HUES64 (cell line): ENCODE measurements at regions not wholly inside any gene's neighbourhood (a gene's known extent, or its start where the extent isn't known, plus 50 kb on each side); places are given as distances from the start of the nearest gene placed in this dataset.
A peak's percentile ranks its signal among the peaks of the same experiment; 100 is the strongest.

Source experiments
- H3K27ac ChIP-seq: 2 replicates; pipeline ENCODE4 v1.7.0; 2013; ENCODE audit warnings: low read depth, low read length, inconsistent platforms
- H3K27me3 ChIP-seq: 2 replicates; pipeline ENCODE4 v1.6.1; 2013; ENCODE audit warnings: mild to moderate bottlenecking, low read length; ENCODE audit not compliant: insufficient read depth
- H3K36me3 ChIP-seq: 2 replicates; pipeline ENCODE4 v1.6.1; 2013; ENCODE audit warnings: mild to moderate bottlenecking, low read length; ENCODE audit not compliant: insufficient read depth
- H3K4me1 ChIP-seq: 2 replicates; pipeline ENCODE4 v1.6.1; 2013; ENCODE audit warnings: mild to moderate bottlenecking, low read length, moderate library complexity; ENCODE audit not compliant: insufficient read depth
- H3K4me3 ChIP-seq: 2 replicates; pipeline ENCODE4 v1.5.1; 2013; ENCODE audit warnings: mild to moderate bottlenecking, low read length, moderate library complexity
- H3K9ac ChIP-seq: 2 replicates; pipeline ENCODE4 v1.6.1; 2013; ENCODE audit warnings: mild to moderate bottlenecking, low read depth, low read length
- H3K9me3 ChIP-seq: 2 replicates; pipeline ENCODE4 v1.6.1; 2013; ENCODE audit warnings: low read depth, low read length; ENCODE audit not compliant: insufficient read depth
- WGBS: fragments of 150-250, 120-280 bp; methylation state at CpG from one replicate; pipeline ENCODE4 v1.1.7; 2013; ENCODE audit warnings: missing lambda C conversion rate; 5-methylcytosine and 5-hydroxymethylcytosine counted together

DNA sequence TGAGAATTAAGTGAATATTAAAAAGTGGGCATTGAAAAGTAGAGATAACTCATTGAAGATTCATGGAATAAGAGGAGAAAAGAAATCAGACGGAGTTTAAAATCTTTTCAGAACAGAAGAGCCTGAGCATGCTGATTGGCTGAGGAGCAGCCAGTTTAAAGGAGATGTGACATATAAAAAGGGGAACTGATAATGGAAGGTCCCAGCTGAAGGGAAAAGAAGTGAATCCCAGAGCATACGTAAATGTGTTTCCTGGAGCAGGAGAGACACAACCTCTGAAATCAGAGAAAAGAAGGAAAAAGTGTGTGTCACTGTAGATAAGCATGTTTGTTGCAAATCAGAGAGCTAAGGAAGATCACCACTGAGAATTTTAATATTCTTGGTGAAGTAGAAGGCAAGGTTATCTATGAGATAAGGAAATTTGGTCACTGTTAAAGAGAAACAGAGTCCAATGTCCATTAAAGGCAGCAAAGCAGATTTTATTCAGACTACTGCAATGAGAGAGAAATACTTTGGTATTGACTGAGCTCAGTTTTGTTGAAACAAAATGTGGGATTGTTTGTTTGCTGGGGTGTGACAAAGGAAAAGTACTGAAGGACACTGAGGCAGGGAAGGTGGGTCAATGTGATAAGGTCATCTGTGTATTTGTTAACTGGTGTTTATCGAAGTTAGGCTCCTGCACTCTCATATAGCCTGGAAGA lies 84.6 kb upstream of the WDR72 start:
- Histone ChIP-seq H3K9me3 (no peaks in the 10 kb centered on the region), H3K27me3 (no peaks in the 10 kb centered on the region), H3K4me1 (no peaks in the 10 kb centered on the region), H3K27ac (no peak overlapping the region), H3K36me3 (no peaks in the 10 kb centered on the region), H3K9ac (no peak overlapping the region), H3K4me3 (no peak overlapping the region)
- 89% methylated on average over 3 of the region's 3 CpGs for WGBS

- Histone ChIP-seq H3K9ac (no peak overlapping the region), H3K27ac (no peak overlapping the region), H3K4me3 (no peak overlapping the region), H3K27me3 (no peaks in the 10 kb centered on the region), H3K4me1 (no peaks in the 10 kb centered on the region), H3K9me3 (no peaks in the 10 kb centered on the region), H3K36me3 (no peaks in the 10 kb centered on the region)
- WGBS: 96% methylated on average over 1 of the region's 2 CpGs
Observed at GRCh38 chr15:53843166-53843565, 83.7 kb upstream of the WDR72 start.

DNA sequence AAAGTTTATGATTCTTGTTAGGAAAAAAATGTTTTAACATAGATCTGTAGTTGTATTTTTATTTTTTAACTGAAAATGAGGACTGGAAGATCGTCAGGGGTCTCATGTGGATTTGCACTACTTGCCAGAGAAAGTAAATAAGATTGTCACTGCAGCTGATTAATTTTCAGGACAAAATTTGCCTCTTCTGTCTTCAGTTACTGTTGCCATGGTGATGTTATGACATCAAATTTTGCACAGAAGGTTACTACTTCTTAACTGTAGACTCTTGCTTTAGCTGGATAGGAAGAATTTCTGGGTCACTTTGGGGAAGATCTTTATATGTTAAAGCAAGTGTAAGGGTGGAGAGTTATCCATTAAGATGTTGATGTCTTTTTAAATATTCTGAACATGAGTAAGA lies 82.2 kb upstream of the WDR72 start:
- H3K9ac ChIP-seq: no peak overlapping the region
- no peaks in the 10 kb centered on the region for H3K27me3 ChIP-seq
- WGBS: 0% methylated on average over 1 of the region's 1 CpG
- H3K4me1 ChIP-seq: no peaks in the 10 kb centered on the region
- no peak overlapping the region for H3K4me3 ChIP-seq
- no peaks in the 10 kb centered on the region for H3K9me3 ChIP-seq
- H3K27ac ChIP-seq: no peak overlapping the region
- H3K36me3 ChIP-seq: no peaks in the 10 kb centered on the region

- no peaks in the 10 kb centered on the region for H3K9me3 ChIP-seq
- H3K36me3 ChIP-seq: no peaks in the 10 kb centered on the region
- no peaks in the 10 kb centered on the region for H3K27me3 ChIP-seq
- H3K27ac ChIP-seq: no peak overlapping the region
- no peak overlapping the region for H3K4me3 ChIP-seq
- 95% methylated on average over 2 of the region's 2 CpGs for WGBS
- no peaks in the 10 kb centered on the region for H3K4me1 ChIP-seq
- H3K9ac ChIP-seq: no peak overlapping the region
Observed at GRCh38 chr15:53840681-53841080, 81.2 kb upstream of the WDR72 start.

DNA sequence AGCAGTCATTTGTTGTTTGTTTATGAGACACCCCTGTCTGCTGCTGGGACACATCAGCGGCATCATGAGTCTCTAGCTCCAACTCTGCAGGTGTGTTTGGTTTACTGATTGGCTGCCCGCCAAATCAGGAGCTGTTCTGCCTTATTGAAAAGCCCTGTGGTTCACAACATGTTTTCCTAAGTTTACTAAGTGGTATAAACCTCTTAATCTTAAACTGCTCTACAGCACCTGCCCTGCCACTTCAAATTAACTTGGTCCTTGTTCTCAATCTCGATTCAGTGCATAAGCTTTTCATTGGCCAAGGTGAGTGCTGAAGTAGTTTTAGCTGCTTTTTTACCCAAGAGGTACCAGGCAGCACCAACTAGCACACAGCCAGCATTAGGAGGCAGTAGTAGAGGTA lies 77.8 kb upstream of the WDR72 start:
- H3K36me3 ChIP-seq: no peaks in the 10 kb centered on the region
- no peak overlapping the region for H3K9ac ChIP-seq
- 93% methylated on average over 3 of the region's 3 CpGs for WGBS
- no peak overlapping the region for H3K4me3 ChIP-seq
- no peak overlapping the region for H3K27ac ChIP-seq
- H3K27me3 ChIP-seq: no peaks in the 10 kb centered on the region
- peaks cover 13% of the 10 kb centered on the region for H3K4me1 ChIP-seq
- no peaks in the 10 kb centered on the region for H3K9me3 ChIP-seq

DNA sequence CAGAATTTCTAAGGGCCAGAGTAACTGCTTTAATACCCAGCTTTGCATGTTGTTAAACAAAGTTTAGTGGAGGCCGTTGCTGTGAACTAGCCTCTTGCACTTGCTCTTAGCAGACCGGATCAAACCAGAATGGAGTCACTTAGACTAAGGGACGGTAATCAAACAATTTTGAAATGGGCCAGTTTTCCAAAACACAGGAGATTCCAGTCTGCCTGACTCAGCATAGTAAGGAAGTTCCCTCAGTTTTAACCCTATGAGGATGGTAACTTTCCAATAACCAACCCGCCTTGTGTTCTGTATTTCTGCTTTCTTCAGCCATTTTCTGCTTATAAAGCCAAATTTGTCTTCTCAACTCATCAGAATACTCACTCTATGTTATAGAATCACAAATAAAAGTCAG lies 77.2 kb upstream of the WDR72 start:
- Histone ChIP-seq H3K9ac (no peak overlapping the region), H3K4me1 (peaks cover 18% of the 10 kb centered on the region), H3K36me3 (no peaks in the 10 kb centered on the region), H3K27me3 (no peaks in the 10 kb centered on the region), H3K4me3 (no peak overlapping the region), H3K9me3 (no peaks in the 10 kb centered on the region), H3K27ac (no peak overlapping the region)
- WGBS: 62% methylated on average over 4 of the region's 4 CpGs

GRCh38 chr15:53835309-53835708 lies 75.8 kb upstream of the WDR72 start:
- H3K36me3 ChIP-seq: no peaks in the 10 kb centered on the region
- H3K27ac ChIP-seq: no peak overlapping the region
- H3K4me1 ChIP-seq: peaks cover 23% of the 10 kb centered on the region
- no peak overlapping the region for H3K9ac ChIP-seq
- no peaks in the 10 kb centered on the region for H3K27me3 ChIP-seq
- 95% methylated on average over 2 of the region's 2 CpGs for WGBS
- no peaks in the 10 kb centered on the region for H3K9me3 ChIP-seq
- no peak overlapping the region for H3K4me3 ChIP-seq

- Histone ChIP-seq H3K27me3 (no peaks in the 10 kb centered on the region), H3K4me3 (no peak overlapping the region), H3K36me3 (no peaks in the 10 kb centered on the region), H3K27ac (no peak overlapping the region), H3K4me1 (peaks cover 23% of the 10 kb centered on the region), H3K9me3 (no peaks in the 10 kb centered on the region), H3K9ac (no peak overlapping the region)
- 90% methylated on average over 2 of the region's 2 CpGs for WGBS
Observed at GRCh38 chr15:53834214-53834613, 74.8 kb upstream of the WDR72 start.

- H3K4me3 ChIP-seq: no peak overlapping the region
- H3K4me1 ChIP-seq: peaks cover 23% of the 10 kb centered on the region
- H3K27ac ChIP-seq: no peak overlapping the region
- H3K36me3 ChIP-seq: no peaks in the 10 kb centered on the region
- H3K9me3 ChIP-seq: no peaks in the 10 kb centered on the region
- 88% methylated on average over 4 of the region's 4 CpGs for WGBS
- no peaks in the 10 kb centered on the region for H3K27me3 ChIP-seq
- no peak overlapping the region for H3K9ac ChIP-seq
Observed at GRCh38 chr15:53833134-53833624, 73.7 kb upstream of the WDR72 start.

GRCh38 chr15:53831907-53832770 lies 72.7 kb upstream of the WDR72 start:
- H3K4me1 ChIP-seq: peaks cover 23% of the 10 kb centered on the region
- H3K9ac ChIP-seq: no peak overlapping the region
- WGBS: 29% methylated on average over 5 of the region's 5 CpGs
- H3K36me3 ChIP-seq: no peaks in the 10 kb centered on the region
- H3K4me3 ChIP-seq: 0 out of 2 replicates have a peak overlapping the region, but pooled peaks have one; percentile 4
- no peaks in the 10 kb centered on the region for H3K27me3 ChIP-seq
- H3K27ac ChIP-seq: peak overlapping the region; percentile 49; the same call in 1 of the 2 replicates
- no peaks in the 10 kb centered on the region for H3K9me3 ChIP-seq

- 88% methylated on average over 17 of the region's 17 CpGs for WGBS
- no peaks in the 10 kb centered on the region for H3K36me3 ChIP-seq
- no peaks in the 10 kb centered on the region for H3K27me3 ChIP-seq
- no peak overlapping the region for H3K4me3 ChIP-seq
- H3K9ac ChIP-seq: no peak overlapping the region
- H3K4me1 ChIP-seq: peaks cover 23% of the 10 kb centered on the region
- no peak overlapping the region; the same call in 1 of the 2 replicates for H3K27ac ChIP-seq
- H3K9me3 ChIP-seq: 0 out of 2 replicates have a peak, but pooled peaks cover 3% of the 10 kb centered on the region
Observed at GRCh38 chr15:53830707-53831386, 71.4 kb upstream of the WDR72 start.
